Lower lobe of right lung (tissue), 2 donors: ENCODE measurements at regions not wholly inside any gene's neighbourhood (a gene's known extent, or its start where the extent isn't known, plus 50 kb on each side); places are given as distances from the start of the nearest gene placed in this dataset.

Source experiments
- ATAC-seq, 2 donors: fragments of 200-7000 bp; cut with Tn5 transposase; one replicate each; pipeline ENCODE4 v1.9.1; 2020 to 2022; ENCODE audit warnings: mild to moderate bottlenecking in 2 of 2, moderate library complexity in 2 of 2
- DNase-seq: peaks from one replicate; pipeline ENCODE4 v3.0.0-alpha.2; 2020
- H3K27ac ChIP-seq: fragments of 200-600 bp; one replicate; pipeline ENCODE4 v1.8.0; 2022
- H3K27me3 ChIP-seq: fragments of 200-600 bp; one replicate; pipeline ENCODE4 v1.8.0; 2022; ENCODE audit warnings: low read depth
- H3K36me3 ChIP-seq: fragments of 200-600 bp; one replicate; pipeline ENCODE4 v1.8.0; 2022; ENCODE audit warnings: mild to moderate bottlenecking
- H3K4me1 ChIP-seq: fragments of 200-600 bp; one replicate; pipeline ENCODE4 v1.8.0; 2022
- H3K4me3 ChIP-seq: fragments of 200-600 bp; one replicate; pipeline ENCODE4 v1.8.0; 2022; ENCODE audit warnings: mild to moderate bottlenecking
- H3K9me3 ChIP-seq: fragments of 200-600 bp; one replicate; pipeline ENCODE4 v1.8.0; 2022
- intact Hi-C: fragments of 100-400 bp; cut with DNase I; formaldehyde crosslinking; loops from one replicate; pipeline ENCODE4 v1.11.0; 2022
- TF ChIP-seq, protein P1 (sequence below): fragments of 200-600 bp; IDR thresholded peaks from one replicate; pipeline ENCODE4 v1.8.0; 2022; ENCODE audit warnings: antibody characterized with exemption, mild to moderate bottlenecking
- donor health status: DM: no; HTN: yes; CAD: no; lungs with severe emphysema.

DNA sequence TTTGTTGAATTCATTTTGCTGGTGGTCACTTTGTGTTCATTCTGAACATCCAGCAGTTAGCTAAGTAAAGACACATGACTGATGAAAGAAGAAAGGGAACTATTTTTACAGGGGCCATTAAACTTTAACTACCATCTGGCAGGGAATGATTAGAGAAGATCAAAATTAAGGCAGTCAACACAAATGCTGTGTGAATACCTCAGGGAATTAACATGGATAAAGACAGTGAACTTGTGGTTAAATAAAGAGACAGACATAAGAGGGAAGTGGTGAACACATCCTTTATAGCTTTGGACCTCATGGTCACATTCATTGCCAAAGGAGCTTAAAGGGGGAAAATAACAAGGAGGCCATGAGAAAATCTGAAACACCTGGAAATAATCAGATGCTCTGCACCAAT is 52.6 kb upstream of the ATP5MC3 start:
- Histone ChIP-seq H3K27me3 (no peaks in the 10 kb centered on the region), H3K4me3 (no peak overlapping the region), H3K9me3 (no peaks in the 10 kb centered on the region), H3K27ac (no peak overlapping the region), H3K36me3 (no peaks in the 10 kb centered on the region), H3K4me1 (no peaks in the 10 kb centered on the region)
- no peak for ATAC-seq
- TF ChIP-seq, protein P1, sequence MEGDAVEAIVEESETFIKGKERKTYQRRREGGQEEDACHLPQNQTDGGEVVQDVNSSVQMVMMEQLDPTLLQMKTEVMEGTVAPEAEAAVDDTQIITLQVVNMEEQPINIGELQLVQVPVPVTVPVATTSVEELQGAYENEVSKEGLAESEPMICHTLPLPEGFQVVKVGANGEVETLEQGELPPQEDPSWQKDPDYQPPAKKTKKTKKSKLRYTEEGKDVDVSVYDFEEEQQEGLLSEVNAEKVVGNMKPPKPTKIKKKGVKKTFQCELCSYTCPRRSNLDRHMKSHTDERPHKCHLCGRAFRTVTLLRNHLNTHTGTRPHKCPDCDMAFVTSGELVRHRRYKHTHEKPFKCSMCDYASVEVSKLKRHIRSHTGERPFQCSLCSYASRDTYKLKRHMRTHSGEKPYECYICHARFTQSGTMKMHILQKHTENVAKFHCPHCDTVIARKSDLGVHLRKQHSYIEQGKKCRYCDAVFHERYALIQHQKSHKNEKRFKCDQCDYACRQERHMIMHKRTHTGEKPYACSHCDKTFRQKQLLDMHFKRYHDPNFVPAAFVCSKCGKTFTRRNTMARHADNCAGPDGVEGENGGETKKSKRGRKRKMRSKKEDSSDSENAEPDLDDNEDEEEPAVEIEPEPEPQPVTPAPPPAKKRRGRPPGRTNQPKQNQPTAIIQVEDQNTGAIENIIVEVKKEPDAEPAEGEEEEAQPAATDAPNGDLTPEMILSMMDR, result no peak
- DNase-seq, result no peak
- intact Hi-C loops, result no loop called here

- no peaks in the 10 kb centered on the region for H3K9me3 ChIP-seq
- TF ChIP-seq, protein P1, result no peak
- intact Hi-C loops, result no loop called here
- no peaks in the 10 kb centered on the region for H3K27me3 ChIP-seq
- ATAC-seq (no peak), DNase-seq (no peak)
- no peak overlapping the region for H3K27ac ChIP-seq
- no peak overlapping the region for H3K4me3 ChIP-seq
- no peaks in the 10 kb centered on the region for H3K4me1 ChIP-seq
- no peaks in the 10 kb centered on the region for H3K36me3 ChIP-seq
Observed at GRCh38 chr2:175233135-175233719, 51.7 kb upstream of the ATP5MC3 start.
